GM19240 (cell line): ENCODE measurements at regions not wholly inside any gene's neighbourhood (a gene's known extent, or its start where the extent isn't known, plus 50 kb on each side); places are given as distances from the start of the nearest gene placed in this dataset.

ENCODE experiments used
- DNase-seq: peaks from one replicate; pipeline ENCODE4 v3.0.0; 2011; ENCODE audit warnings: low spot score; ENCODE audit not compliant: insufficient read length

- no peak for DNase-seq
These were observed 166.2 kb downstream of the SEC14L1 start for GRCh38 chr17:77306790-77307478.

- no peak for DNase-seq
These were observed 166.9 kb downstream of the SEC14L1 start for GRCh38 chr17:77307479-77308198.

GRCh38 chr17:77308861-77309726 lies 168.3 kb downstream of the SEC14L1 start:
- no peak for DNase-seq

- no peak for DNase-seq
These were observed 169.6 kb downstream of the SEC14L1 start for GRCh38 chr17:77310336-77310735.

- no peak for DNase-seq
These were observed 170.7 kb downstream of the SEC14L1 start for GRCh38 chr17:77311371-77311981.

GRCh38 chr17:77312061-77312701 lies 171.4 kb downstream of the SEC14L1 start:
- no peak for DNase-seq

- DNase-seq: no peak
These were observed 172.2 kb downstream of the SEC14L1 start for GRCh38 chr17:77312786-77313599.

- no peak for DNase-seq
These were observed 173.1 kb downstream of the SEC14L1 start for GRCh38 chr17:77313831-77314230.

GRCh38 chr17:77314601-77315000 lies 173.8 kb downstream of the SEC14L1 start:
- DNase-seq: no peak

GRCh38 chr17:77315010-77315409 lies 174.2 kb downstream of the SEC14L1 start:
- no peak for DNase-seq

- no peak for DNase-seq
These were observed 174.9 kb downstream of the SEC14L1 start for GRCh38 chr17:77315551-77316190.

- no peak for DNase-seq
These were observed 175.4 kb downstream of the SEC14L1 start for GRCh38 chr17:77316191-77316641.

- DNase-seq: no peak
These were observed 175.9 kb downstream of the SEC14L1 start for GRCh38 chr17:77316651-77317050.

GRCh38 chr17:77317091-77317750 lies 176.5 kb downstream of the SEC14L1 start:
- DNase-seq: no peak

- DNase-seq: no peak
These were observed 177.3 kb downstream of the SEC14L1 start for GRCh38 chr17:77318021-77318420.

GRCh38 chr17:77318491-77319210 lies 177.9 kb downstream of the SEC14L1 start:
- DNase-seq: no peak

GRCh38 chr17:77319211-77320043 lies 178.7 kb downstream of the SEC14L1 start:
- peak; percentile 45 for DNase-seq

- no peak for DNase-seq
These were observed 179.3 kb downstream of the SEC14L1 start for GRCh38 chr17:77320044-77320440.
